IMR-90 (cell line): ENCODE measurements at regions not wholly inside any gene's neighbourhood (a gene's known extent, or its start where the extent isn't known, plus 50 kb on each side); places are given as distances from the start of the nearest gene placed in this dataset.

ENCODE experiments used
- ATAC-seq: fragments of 200-7000 bp; cut with Tn5 transposase; 2 replicates; pipeline ENCODE4 v1.9.1; 2020; ENCODE audit warnings: low read depth, mild to moderate bottlenecking, moderate library complexity
- BruUV-seq: library from RNA; stranded (reverse); fragments of 400-500 nt; replicated peaks from 2 replicates; lab custom pipeline; 2021; lab: Mats Ljungman, UMichigan
- CTCF ChIA-PET: fragments of 300-600 bp; formaldehyde crosslinking; extraction: SDS; loops from one replicate; lab custom pipeline; 2021; ENCODE audit warnings: antibody characterized with exemption; lab: Yijun Ruan, JAX
- POLR2A ChIA-PET: fragments of 300-600 bp; sonication (Branson Sonifier 250); formaldehyde crosslinking; loops from one replicate; lab custom pipeline; 2022; ENCODE audit warnings: antibody characterized with exemption; ENCODE audit not compliant: unreplicated experiment; lab: Charles Lee
- DNase-seq: peaks from one replicate; pipeline ENCODE4 v3.0.0; 2013
- H2AFZ ChIP-seq: replicated peaks from 2 replicates; pipeline ENCODE3; 2013; ENCODE audit warnings: low read length, mild to moderate bottlenecking; ENCODE audit not compliant: poor library complexity
- H2AK5ac ChIP-seq: 2 replicates; pipeline ENCODE4 v1.6.1; 2013; ENCODE audit warnings: low read depth, low read length, inconsistent platforms
- H2AK9ac ChIP-seq: replicated peaks from 2 replicates; pipeline ENCODE3; 2013; ENCODE audit warnings: mild to moderate bottlenecking, low read depth, low read length, moderate library complexity; ENCODE audit not compliant: poor library complexity
- H2BK120ac ChIP-seq: 2 replicates; pipeline ENCODE4 v1.6.1; 2013; ENCODE audit warnings: low read depth, low read length, inconsistent platforms
- H2BK15ac ChIP-seq: 3 replicates; pipeline ENCODE4 v1.6.1; 2013; ENCODE audit warnings: low read depth, low read length, inconsistent platforms
- H2BK20ac ChIP-seq: 2 replicates; pipeline ENCODE4 v1.6.1; 2013; ENCODE audit warnings: low read depth, mild to moderate bottlenecking, inconsistent platforms, low read length, moderate library complexity
- H2BK5ac ChIP-seq: 2 replicates; pipeline ENCODE4 v1.6.1; 2013; ENCODE audit warnings: mild to moderate bottlenecking, low read depth, low read length, inconsistent platforms; ENCODE audit not compliant: poor library complexity, severe bottlenecking
- H3K14ac ChIP-seq: replicated peaks from 2 replicates; pipeline ENCODE4 v1.6.1; 2013; ENCODE audit warnings: low read depth, low read length, inconsistent platforms
- H3K18ac ChIP-seq: 2 replicates; pipeline ENCODE4 v1.6.1; 2013; ENCODE audit warnings: low read depth, low read length, control low read depth
- H3K23ac ChIP-seq: 2 replicates; pipeline ENCODE4 v1.6.1; 2013; ENCODE audit warnings: low read depth, low read length, inconsistent platforms
- H3K27ac ChIP-seq: 2 replicates; pipeline ENCODE4 v1.5.1; 2013; ENCODE audit warnings: mild to moderate bottlenecking, control low read depth, low read length; ENCODE audit not compliant: insufficient read depth
- H3K27me3 ChIP-seq: 2 replicates; pipeline ENCODE4 v1.6.1; 2013; ENCODE audit warnings: low read length; ENCODE audit not compliant: control insufficient read depth, insufficient read depth
- H3K36me3 ChIP-seq: 2 replicates; pipeline ENCODE4 v1.6.1; 2013; ENCODE audit warnings: low read length, mixed read lengths; ENCODE audit not compliant: control insufficient read depth, insufficient read depth
- H3K4ac ChIP-seq: 2 replicates; pipeline ENCODE4 v1.6.1; 2013; ENCODE audit warnings: low read depth, low read length, inconsistent platforms
- H3K4me1 ChIP-seq: 2 replicates; pipeline ENCODE4 v1.6.1; 2013; ENCODE audit warnings: low read length, mixed read lengths; ENCODE audit not compliant: control insufficient read depth, insufficient read depth
- H3K4me2 ChIP-seq: 2 replicates; pipeline ENCODE4 v1.6.1; 2013; ENCODE audit warnings: low read depth, mild to moderate bottlenecking, control low read depth, low read length, moderate library complexity
- H3K4me3 ChIP-seq: 2 replicates; pipeline ENCODE4 v1.5.1; 2013; ENCODE audit warnings: low read depth, mild to moderate bottlenecking, control low read depth, low read length, moderate library complexity; ENCODE audit not compliant: insufficient read depth
- H3K56ac ChIP-seq: 2 replicates; pipeline ENCODE4 v1.6.1; 2013; ENCODE audit warnings: low read length, inconsistent platforms; ENCODE audit not compliant: insufficient read depth; ENCODE audit errors: extremely low read depth
- H3K79me1 ChIP-seq, 2 experiments: 2 replicates each; pipeline ENCODE4 v1.6.1; 2013; ENCODE audit warnings: low read length in 2 of 2, inconsistent platforms in 1 of 2, low read depth in 1 of 2
- H3K9ac ChIP-seq: 2 replicates; pipeline ENCODE4 v1.6.1; 2013; ENCODE audit warnings: low read depth, low read length, control low read depth
- H3K9me1 ChIP-seq: 2 replicates; pipeline ENCODE4 v1.6.1; 2013; ENCODE audit warnings: low read length, inconsistent platforms; ENCODE audit not compliant: insufficient read depth
- H3K9me3 ChIP-seq: 2 replicates; pipeline ENCODE4 v1.6.1; 2013; ENCODE audit warnings: low read length; ENCODE audit not compliant: control insufficient read depth, insufficient read depth
- H4K20me1 ChIP-seq: 2 replicates; pipeline ENCODE4 v1.6.1; 2013; ENCODE audit warnings: low read length, inconsistent platforms; ENCODE audit not compliant: insufficient read depth
- H4K5ac ChIP-seq: 2 replicates; pipeline ENCODE4 v1.6.1; 2013; ENCODE audit warnings: mild to moderate bottlenecking, low read depth, low read length, control low read depth
- H4K8ac ChIP-seq, 2 experiments: 2 replicates each; pipeline ENCODE4 v1.6.1; 2013; ENCODE audit warnings: low read depth in 2 of 2, low read length in 2 of 2, control low read depth in 1 of 2, inconsistent platforms in 1 of 2
- H4K91ac ChIP-seq: 2 replicates; pipeline ENCODE4 v1.6.1; 2013; ENCODE audit warnings: low read depth, low read length, inconsistent platforms; ENCODE audit not compliant: insufficient read depth
- BHLHE40 ChIP-seq: fragments of 150-350 bp; IDR thresholded peaks from 2 replicates; pipeline ENCODE4 v1.6.1; 2016; ENCODE audit warnings: mild to moderate bottlenecking, low read depth, low read length
- CEBPB ChIP-seq: IDR thresholded peaks from 2 replicates; pipeline ENCODE4 v1.6.1; 2012; ENCODE audit warnings: low read depth, low read length, improper control_type of control experiment
- CHD1 ChIP-seq: IDR thresholded peaks from 2 replicates; pipeline ENCODE4 v1.6.1; 2012; ENCODE audit warnings: low read depth, low read length, improper control_type of control experiment
- FOS ChIP-seq: fragments of 150-350 bp; IDR thresholded peaks from 2 replicates; pipeline ENCODE4 v1.6.1; 2016; ENCODE audit warnings: low read depth, low read length
- MAFK ChIP-seq: IDR thresholded peaks from 2 replicates; pipeline ENCODE4 v1.6.1; 2012; ENCODE audit warnings: low read depth, low read length, improper control_type of control experiment
- MAZ ChIP-seq: IDR thresholded peaks from 2 replicates; pipeline ENCODE4 v1.6.1; 2012; ENCODE audit warnings: low read depth, mild to moderate bottlenecking, low read length, improper control_type of control experiment, moderate library complexity, borderline replicate concordance
- MXI1 ChIP-seq: IDR thresholded peaks from 2 replicates; pipeline ENCODE4 v1.6.1; 2012; ENCODE audit warnings: low read depth, mild to moderate bottlenecking, low read length, moderate library complexity, borderline replicate concordance
- NFE2L2 ChIP-seq: fragments of 150-350 bp; IDR thresholded peaks from 2 replicates; pipeline ENCODE4 v1.6.1; 2016; ENCODE audit warnings: low read depth, mild to moderate bottlenecking, low read length
- RAD21 ChIP-seq: IDR thresholded peaks from 2 replicates; pipeline ENCODE4 v1.6.1; 2012; ENCODE audit warnings: low read length, improper control_type of control experiment
- RCOR1 ChIP-seq: IDR thresholded peaks from 2 replicates; pipeline ENCODE4 v1.6.1; 2012; ENCODE audit warnings: mild to moderate bottlenecking, low read length, improper control_type of control experiment; ENCODE audit not compliant: insufficient replicate concordance
- RFX5 ChIP-seq: IDR thresholded peaks from 2 replicates; pipeline ENCODE4 v1.8.0; 2012; ENCODE audit warnings: low read depth, mild to moderate bottlenecking, low read length, moderate library complexity
- SMC3 ChIP-seq: fragments of 150-350 bp; IDR thresholded peaks from 2 replicates; pipeline ENCODE4 v1.6.1; 2016; ENCODE audit warnings: low read depth, mild to moderate bottlenecking, antibody characterized with exemption, low read length, moderate library complexity
- WGBS, 2 experiments: methylation state at CpG; one replicate each; pipeline versions ENCODE4 v1.1.5 to v1.1.7; 2013; ENCODE audit warnings: missing lambda C conversion rate in 2 of 2; ENCODE audit not compliant: insufficient read length in 1 of 2; ENCODE audit errors: extremely low coverage in 2 of 2; 5-methylcytosine and 5-hydroxymethylcytosine counted together
- dilution Hi-C: fragments of 300-500 bp; cut with HindIII; formaldehyde crosslinking; loops from one replicate; pipeline ENCODE4 v1.14.3; 2018; ENCODE audit warnings: low sequenced_read_pairs; ENCODE audit not compliant: unreplicated experiment
- in situ Hi-C: fragments of 300-500 bp; cut with MboI; formaldehyde crosslinking; loops from 3 replicates; pipeline ENCODE4 v1.14.3; 2019; ENCODE audit warnings: low sequenced_read_pairs, inconsistent platforms, mixed read lengths
- intact Hi-C: fragments of 100-400 bp; cut with micrococcal nuclease; formaldehyde crosslinking; loops from 2 replicates; pipeline ENCODE4 v1.10.0; 2022
- TF ChIP-seq, protein P1 (sequence below): fragments of 150-350 bp; IDR thresholded peaks from 2 replicates; pipeline ENCODE4 v1.6.1; 2016; ENCODE audit warnings: low read depth, mild to moderate bottlenecking, low read length, moderate library complexity, borderline replicate concordance

DNA sequence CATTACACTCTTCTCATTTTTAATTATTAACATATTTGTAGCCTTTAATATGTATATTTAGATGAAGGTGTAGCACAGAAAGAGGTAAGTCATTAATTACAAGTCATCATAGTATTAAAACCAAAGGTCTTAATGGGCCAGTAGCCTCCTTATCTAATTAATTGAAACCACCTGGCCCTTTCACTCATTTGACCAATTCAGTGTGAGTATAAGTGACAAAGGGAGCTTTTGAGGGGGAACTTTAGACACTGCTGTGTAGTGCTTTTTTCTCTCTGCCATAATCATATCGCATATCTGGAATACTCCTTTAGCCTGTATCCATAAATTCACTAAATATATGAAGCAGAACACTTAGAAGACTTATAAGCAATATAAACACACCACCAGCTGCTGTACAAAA lies 562.9 kb upstream of the POT1 start:
- BruUV-seq: no TSS peak
- no peak overlapping the region for H3K4me2 ChIP-seq
- WGBS, 2 experiments: no CpG with 5 or more reads among the region's 1 CpG
- no peaks in the 10 kb centered on the region for H3K4me1 ChIP-seq
- H3K9ac ChIP-seq: no peak overlapping the region
- POLR2A ChIA-PET: no interaction called here
- dilution Hi-C loops (no loop called here), intact Hi-C loops (no loop called here), in situ Hi-C loops (no loop called here)
- no peak overlapping the region for H3K56ac ChIP-seq
- H3K4ac ChIP-seq: no peak overlapping the region
- no peak overlapping the region for H2BK20ac ChIP-seq
- no peak overlapping the region for H3K14ac ChIP-seq
- H2AK5ac ChIP-seq: no peak overlapping the region
- no peak overlapping the region for H3K23ac ChIP-seq
- CTCF ChIA-PET: no interaction called here
- H4K91ac ChIP-seq: no peak overlapping the region
- no peaks in the 10 kb centered on the region for H3K9me1 ChIP-seq
- no peak overlapping the region for H4K8ac ChIP-seq
- H3K79me1 ChIP-seq: no peaks in the 10 kb centered on the region
- H3K4me3 ChIP-seq: no peak overlapping the region
- H2BK5ac ChIP-seq: no peak overlapping the region
- H3K27ac ChIP-seq: no peak overlapping the region
- no peak overlapping the region for H4K5ac ChIP-seq
- H3K18ac ChIP-seq: no peak overlapping the region
- no peaks in the 10 kb centered on the region for H3K27me3 ChIP-seq
- TF ChIP-seq CHD1 (no peak), RCOR1 (no peak), MAFK (no peak), CEBPB (no peak), FOS (no peak), MAZ (no peak), BHLHE40 (no peak), NFE2L2 (no peak), RAD21 (no peak), SMC3 (no peak), RFX5 (no peak), MXI1 (no peak)
- TF ChIP-seq, protein P1, sequence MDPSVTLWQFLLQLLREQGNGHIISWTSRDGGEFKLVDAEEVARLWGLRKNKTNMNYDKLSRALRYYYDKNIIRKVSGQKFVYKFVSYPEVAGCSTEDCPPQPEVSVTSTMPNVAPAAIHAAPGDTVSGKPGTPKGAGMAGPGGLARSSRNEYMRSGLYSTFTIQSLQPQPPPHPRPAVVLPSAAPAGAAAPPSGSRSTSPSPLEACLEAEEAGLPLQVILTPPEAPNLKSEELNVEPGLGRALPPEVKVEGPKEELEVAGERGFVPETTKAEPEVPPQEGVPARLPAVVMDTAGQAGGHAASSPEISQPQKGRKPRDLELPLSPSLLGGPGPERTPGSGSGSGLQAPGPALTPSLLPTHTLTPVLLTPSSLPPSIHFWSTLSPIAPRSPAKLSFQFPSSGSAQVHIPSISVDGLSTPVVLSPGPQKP: no peak
- no peak overlapping the region for H2AK9ac ChIP-seq
- H4K20me1 ChIP-seq: no peaks in the 10 kb centered on the region
- H2AFZ ChIP-seq: no peak overlapping the region
- DNase-seq (no peak), ATAC-seq (no peak)
- no peak overlapping the region for H2BK120ac ChIP-seq
- peaks cover 7% of the 10 kb centered on the region for H3K9me3 ChIP-seq
- H3K36me3 ChIP-seq: no peaks in the 10 kb centered on the region
- no peak overlapping the region for H2BK15ac ChIP-seq
